HG02678 (cell line): ENCODE measurements at regions not wholly inside any gene's neighbourhood (a gene's known extent, or its start where the extent isn't known, plus 50 kb on each side); places are given as distances from the start of the nearest gene placed in this dataset.

Source experiments
- ATAC-seq: cut with Tn5 transposase; IDR thresholded peaks from one replicate; pipeline ENCODE4 v1.9.1; 2021; ENCODE audit warnings: mild to moderate bottlenecking, moderate library complexity; ENCODE audit not compliant: unreplicated experiment

- no peak for ATAC-seq
Observed at GRCh38 chr12:108066583-108067577, 62.2 kb upstream of the WSCD2 start.

DNA sequence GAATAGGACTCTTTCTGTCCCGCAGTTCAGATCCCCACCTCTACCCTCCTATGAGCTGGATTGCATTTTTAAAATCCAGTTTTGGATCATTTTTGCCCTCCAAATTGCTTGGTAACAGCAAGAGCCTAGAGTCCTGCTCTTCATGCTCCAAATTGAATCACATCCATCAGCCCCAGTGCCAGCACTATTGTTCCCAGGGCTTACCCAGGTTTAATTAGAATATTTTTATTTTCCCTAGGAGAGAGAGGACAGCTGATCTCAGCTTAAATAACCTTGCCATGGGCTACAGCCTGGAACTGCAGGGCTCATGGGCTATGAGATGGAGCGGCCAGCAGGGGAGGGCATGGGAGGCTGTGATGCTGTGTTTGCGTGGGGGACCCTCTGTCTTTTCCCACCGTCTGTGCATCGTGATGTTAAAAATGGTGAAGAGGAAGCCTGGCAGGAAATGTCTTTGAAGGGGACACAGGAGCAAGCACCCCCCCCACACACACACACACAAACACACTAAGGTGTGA, 59.4 kb upstream of the WSCD2 start:
- no peak for ATAC-seq

- ATAC-seq, result no peak
Observed at GRCh38 chr12:108075561-108075960, 53.5 kb upstream of the WSCD2 start.

DNA sequence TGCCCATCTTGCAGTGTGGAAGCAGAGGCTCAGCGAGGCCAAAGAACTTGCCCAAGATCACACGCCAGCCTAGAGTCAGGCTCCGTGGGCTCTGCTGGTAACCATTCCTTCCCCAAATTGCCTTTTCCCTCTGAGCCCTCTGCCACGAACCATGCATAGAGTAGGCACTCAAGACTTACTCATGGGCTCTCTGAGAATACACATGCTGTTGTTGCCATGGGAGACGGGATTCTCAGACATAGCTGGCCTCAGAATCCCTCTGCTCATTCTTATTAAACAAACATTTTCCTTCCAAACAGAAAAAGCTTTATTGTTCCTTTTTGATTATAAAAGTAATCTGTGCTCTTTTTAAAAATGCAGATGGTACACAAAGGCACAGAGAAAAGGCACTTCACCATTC, 52.5 kb upstream of the WSCD2 start:
- ATAC-seq, result no peak

GRCh38 chr12:108078428-108078827, 50.7 kb upstream of the WSCD2 start:
- no peak for ATAC-seq
